Natural killer cell (primary cell): ENCODE measurements at regions not wholly inside any gene's neighbourhood (a gene's known extent, or its start where the extent isn't known, plus 50 kb on each side); places are given as distances from the start of the nearest gene placed in this dataset.
A peak's percentile ranks its signal among the peaks of the same experiment; 100 is the strongest.
"Not testable (repeated sequence)": the region's sequence is repeated elsewhere in the genome, so short reads cannot be mapped to it uniquely, and the experiment has no call there.

Experiments
- ATAC-seq, 3 donors: fragments of 150-1000 bp in 2 of 3; fragments of 200-7000 bp in 1 of 3; cut with Tn5 transposase; 1 replicate in 1 of 3; 2 replicates in 2 of 3; pipeline ENCODE4 v1.10.0; 2021; ENCODE audit warnings: mild to moderate bottlenecking in 2 of 3, moderate library complexity in 2 of 3
- DNase-seq, 2 donors: peaks; one replicate each; pipeline versions ENCODE4 v3.0.0 to v3.0.0-alpha.2; 2013 to 2021; ENCODE audit warnings: mixed read lengths in 1 of 2
- H3K27ac ChIP-seq: one replicate; pipeline ENCODE4 v1.5.1; 2013; ENCODE audit warnings: mild to moderate bottlenecking, low read length
- H3K27me3 ChIP-seq: one replicate; pipeline ENCODE4 v1.6.1; 2013; ENCODE audit warnings: low read length; ENCODE audit not compliant: control insufficient read depth, insufficient read depth
- H3K36me3 ChIP-seq: one replicate; pipeline ENCODE4 v1.6.1; 2013; ENCODE audit warnings: low read length; ENCODE audit not compliant: control insufficient read depth, insufficient read depth
- H3K4me1 ChIP-seq: one replicate; pipeline ENCODE4 v1.6.1; 2013; ENCODE audit warnings: low read length; ENCODE audit not compliant: control insufficient read depth, insufficient read depth
- H3K4me3 ChIP-seq: one replicate; pipeline ENCODE4 v1.5.1; 2013; ENCODE audit warnings: low read length
- H3K9me3 ChIP-seq: one replicate; pipeline ENCODE4 v1.6.1; 2013; ENCODE audit warnings: low read length; ENCODE audit not compliant: control insufficient read depth, insufficient read depth
- H3K27ac Mint-ChIP-seq, 2 donors: one replicate each; pipeline ENCODE4 v1.8.0; 2022; ENCODE audit warnings: mild to moderate bottlenecking in 2 of 2, mixed read lengths in 2 of 2, moderate library complexity in 1 of 2
- H3K27me3 Mint-ChIP-seq, 2 donors: one replicate each; pipeline ENCODE4 v1.8.0; 2022; ENCODE audit warnings: low read depth in 2 of 2, mixed read lengths in 2 of 2
- H3K36me3 Mint-ChIP-seq: one replicate; pipeline ENCODE4 v1.8.0; 2022; ENCODE audit warnings: mixed read lengths
- H3K4me1 Mint-ChIP-seq, 2 donors: one replicate each; pipeline ENCODE4 v1.8.0; 2022; ENCODE audit warnings: mixed read lengths in 2 of 2
- H3K4me3 Mint-ChIP-seq: one replicate; pipeline ENCODE4 v1.8.0; 2022; ENCODE audit warnings: mild to moderate bottlenecking, moderate library complexity, mixed read lengths
- H3K9me3 Mint-ChIP-seq, 2 donors: one replicate each; pipeline ENCODE4 v1.8.0; 2022; ENCODE audit warnings: mixed read lengths in 2 of 2
- WGBS: methylation state at CpG from one replicate; pipeline ENCODE4 v1.1.7; 2013; ENCODE audit warnings: missing lambda C conversion rate; ENCODE audit not compliant: insufficient coverage; 5-methylcytosine and 5-hydroxymethylcytosine counted together
- intact Hi-C: fragments of 100-400 bp; cut with micrococcal nuclease; formaldehyde crosslinking; loops from one replicate; pipeline ENCODE4 v1.14.2; 2022
- TF ChIP-seq, protein P1 (sequence below): fragments of 200-600 bp; IDR thresholded peaks from one replicate; pipeline ENCODE4 v1.8.0; 2022; ENCODE audit warnings: antibody characterized with exemption

DNA sequence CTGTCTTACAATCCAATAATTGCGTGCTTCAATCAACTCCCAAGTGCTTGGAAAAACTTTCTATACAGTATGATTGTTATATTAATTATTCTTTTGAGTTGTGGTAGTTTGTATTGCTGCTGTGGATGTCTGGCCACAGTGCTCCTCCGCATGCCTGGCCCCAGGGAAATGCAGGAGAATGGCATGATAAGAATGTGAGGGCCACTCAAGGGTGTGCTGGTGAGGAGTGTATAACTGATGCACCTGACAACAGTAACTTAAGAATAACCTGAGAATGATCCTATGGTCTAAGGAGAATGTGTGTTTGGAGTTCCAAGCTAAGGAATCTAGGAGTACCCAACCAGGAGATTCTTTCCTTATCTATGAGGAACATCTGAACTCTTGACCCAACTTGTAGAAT, 152.9 kb upstream of the APC start:
- TF ChIP-seq, protein P1, sequence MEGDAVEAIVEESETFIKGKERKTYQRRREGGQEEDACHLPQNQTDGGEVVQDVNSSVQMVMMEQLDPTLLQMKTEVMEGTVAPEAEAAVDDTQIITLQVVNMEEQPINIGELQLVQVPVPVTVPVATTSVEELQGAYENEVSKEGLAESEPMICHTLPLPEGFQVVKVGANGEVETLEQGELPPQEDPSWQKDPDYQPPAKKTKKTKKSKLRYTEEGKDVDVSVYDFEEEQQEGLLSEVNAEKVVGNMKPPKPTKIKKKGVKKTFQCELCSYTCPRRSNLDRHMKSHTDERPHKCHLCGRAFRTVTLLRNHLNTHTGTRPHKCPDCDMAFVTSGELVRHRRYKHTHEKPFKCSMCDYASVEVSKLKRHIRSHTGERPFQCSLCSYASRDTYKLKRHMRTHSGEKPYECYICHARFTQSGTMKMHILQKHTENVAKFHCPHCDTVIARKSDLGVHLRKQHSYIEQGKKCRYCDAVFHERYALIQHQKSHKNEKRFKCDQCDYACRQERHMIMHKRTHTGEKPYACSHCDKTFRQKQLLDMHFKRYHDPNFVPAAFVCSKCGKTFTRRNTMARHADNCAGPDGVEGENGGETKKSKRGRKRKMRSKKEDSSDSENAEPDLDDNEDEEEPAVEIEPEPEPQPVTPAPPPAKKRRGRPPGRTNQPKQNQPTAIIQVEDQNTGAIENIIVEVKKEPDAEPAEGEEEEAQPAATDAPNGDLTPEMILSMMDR = no peak
- no peak overlapping the region for H3K27ac Mint-ChIP-seq
- Histone ChIP-seq H3K27me3 (no peaks in the 10 kb centered on the region), H3K4me3 (no peak overlapping the region), H3K36me3 (no peaks in the 10 kb centered on the region), H3K27ac (no peak overlapping the region), H3K4me1 (no peaks in the 10 kb centered on the region), H3K9me3 (no peaks in the 10 kb centered on the region)
- no peaks in the 10 kb centered on the region for H3K27me3 Mint-ChIP-seq
- no peak for ATAC-seq
- intact Hi-C loops = no loop called here
- no peak overlapping the region for H3K4me3 Mint-ChIP-seq
- DNase-seq = no peak
- WGBS = 67% methylated on average over 1 of the region's 2 CpGs
- peaks cover 0 to 48% of the 10 kb centered on the region in 2 donors for H3K4me1 Mint-ChIP-seq
- H3K9me3 Mint-ChIP-seq = no peaks in the 10 kb centered on the region
- no peaks in the 10 kb centered on the region for H3K36me3 Mint-ChIP-seq

DNA sequence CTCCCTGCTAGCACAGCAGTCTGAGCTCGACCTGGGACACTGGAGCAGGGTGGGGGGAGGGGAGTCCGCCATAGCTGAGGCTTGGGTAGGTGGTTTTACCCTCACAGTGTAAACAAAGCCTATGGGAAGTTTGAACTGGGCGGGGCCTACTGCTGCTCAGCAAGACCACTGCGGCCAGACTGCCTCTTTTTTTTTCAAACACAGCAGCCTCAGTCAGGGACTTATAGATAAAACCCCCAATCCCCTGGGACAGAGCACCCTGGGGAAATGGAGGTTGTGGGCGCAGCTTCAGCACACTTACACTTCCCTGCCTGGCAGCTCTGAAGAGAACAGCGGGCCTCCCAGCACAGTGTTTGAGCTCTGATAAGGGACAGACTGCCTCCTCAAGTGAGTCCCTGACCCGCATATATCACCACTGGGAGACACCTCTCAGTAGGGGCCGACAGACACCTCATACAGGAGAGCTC, 151.1 kb upstream of the APC start:
- H3K4me3 Mint-ChIP-seq = no peak overlapping the region
- DNase-seq (no peak), ATAC-seq (no peak)
- intact Hi-C loops = no loop called here
- H3K36me3 Mint-ChIP-seq = no peaks in the 10 kb centered on the region
- TF ChIP-seq, protein P1 = no peak
- no peak overlapping the region for H3K27ac Mint-ChIP-seq
- Histone ChIP-seq H3K27ac (no peak overlapping the region), H3K4me1 (no peaks in the 10 kb centered on the region), H3K9me3 (no peaks in the 10 kb centered on the region), H3K27me3 (no peaks in the 10 kb centered on the region), H3K36me3 (no peaks in the 10 kb centered on the region), H3K4me3 (no peak overlapping the region)
- peaks cover 0 to 60% of the 10 kb centered on the region in 2 donors for H3K4me1 Mint-ChIP-seq
- H3K27me3 Mint-ChIP-seq = no peaks in the 10 kb centered on the region
- H3K9me3 Mint-ChIP-seq = no peaks in the 10 kb centered on the region
- 73% methylated on average over 8 of the region's 8 CpGs for WGBS

DNA sequence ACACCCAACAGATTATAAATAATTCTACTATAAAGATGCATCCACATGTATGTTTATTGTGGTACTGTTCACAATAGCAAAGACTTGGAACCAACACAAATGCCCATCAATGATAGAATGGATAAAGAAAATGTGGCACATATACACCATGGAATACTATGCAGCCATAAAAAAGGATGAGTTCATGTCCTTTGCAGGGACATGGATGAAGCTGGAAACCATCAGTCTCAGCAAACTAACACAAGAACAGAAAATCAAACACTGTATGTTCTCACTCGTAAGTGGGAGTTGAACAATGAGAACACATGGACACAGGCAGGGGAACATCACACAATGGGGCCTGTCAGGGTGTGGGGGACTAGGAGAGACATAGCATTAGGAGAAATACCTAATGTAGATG, 146.8 kb upstream of the APC start:
- H3K27me3 Mint-ChIP-seq, H3K9me3 Mint-ChIP-seq, H3K4me3 Mint-ChIP-seq: not testable (repeated sequence)

DNA sequence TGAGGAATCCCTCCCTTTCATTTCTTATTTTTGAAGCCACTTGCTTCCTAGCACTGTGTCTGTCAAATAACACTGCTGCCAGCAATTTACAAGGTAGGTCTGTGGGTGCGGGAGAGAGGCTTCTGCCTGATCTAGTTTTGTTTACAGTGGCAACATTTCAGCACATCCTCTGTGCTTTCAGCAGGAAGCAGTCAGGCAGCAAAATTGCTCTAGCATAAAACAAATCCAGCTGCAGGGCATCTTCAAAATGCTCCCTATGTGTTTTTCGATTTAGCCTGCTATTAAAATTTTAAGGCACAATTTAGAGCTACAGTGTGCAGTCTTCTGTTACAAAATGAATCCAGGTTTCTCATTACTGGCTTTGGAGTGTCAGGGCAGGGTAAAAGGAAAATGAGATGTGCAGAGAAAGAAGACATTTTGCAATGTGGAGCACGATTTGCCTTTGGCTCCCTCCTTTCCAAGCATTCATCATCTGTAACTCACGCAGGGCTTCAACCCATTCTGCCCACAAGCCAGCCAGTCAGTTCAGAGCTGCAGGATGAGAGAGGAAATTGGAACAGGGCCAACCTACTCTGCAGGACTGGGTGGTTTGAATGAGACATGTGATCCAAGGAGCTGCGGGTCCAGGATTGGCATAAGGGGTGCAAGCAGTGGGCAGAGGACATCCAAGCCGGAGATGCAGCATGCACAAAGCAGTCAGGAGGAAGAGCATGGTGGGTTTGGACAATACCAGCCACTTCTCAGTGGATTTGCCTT, 143.4 kb upstream of the APC start:
- TF ChIP-seq, protein P1 = no peak
- H3K9me3 ChIP-seq = no peaks in the 10 kb centered on the region
- WGBS = 49% methylated on average over 6 of the region's 6 CpGs
- Mint-ChIP-seq H3K9me3 (no peaks in the 10 kb centered on the region), H3K27me3 (peaks cover 13 to 14% of the 10 kb centered on the region in 2 donors), H3K4me1 (peaks cover 0 to 43% of the 10 kb centered on the region in 2 donors), H3K36me3 (no peaks in the 10 kb centered on the region), H3K27ac (peak overlapping the region in 1 of 2 donors; percentile 43), H3K4me3 (no peak overlapping the region)
- no peaks in the 10 kb centered on the region for H3K36me3 ChIP-seq
- no peaks in the 10 kb centered on the region for H3K4me1 ChIP-seq
- H3K4me3 ChIP-seq = no peak overlapping the region
- ATAC-seq (no peak), DNase-seq (no peak)
- no peaks in the 10 kb centered on the region for H3K27me3 ChIP-seq
- intact Hi-C loops = no loop called here
- H3K27ac ChIP-seq = peak overlapping the region; percentile 30

More for the DNA sequence above, 146.8 kb upstream of the APC start:
- H3K9me3 ChIP-seq, intact Hi-C loops, H3K27me3 ChIP-seq, H3K27ac Mint-ChIP-seq, H3K4me1 ChIP-seq, H3K36me3 ChIP-seq, H3K27ac ChIP-seq, DNase-seq, ATAC-seq, H3K4me3 ChIP-seq, H3K36me3 Mint-ChIP-seq: not testable (repeated sequence)
- H3K4me1 Mint-ChIP-seq = peaks cover 0 to 68% of the 10 kb centered on the region in 2 donors
- WGBS = 100% methylated on average over 1 of the region's 1 CpG
